ENCODE measurements at regions not wholly inside any gene's neighbourhood (a gene's known extent, or its start where the extent isn't known, plus 50 kb on each side); places are given as distances from the start of the nearest gene placed in this dataset.

- Mint-ChIP-seq H3K27me3 (ENCODE audit: unreplicated experiment) (no peaks in the 10 kb centered on the region), H3K9me3 (ENCODE audit: unreplicated experiment) (no peaks in the 10 kb centered on the region)
- TF ChIP-seq CTCF (IDR thresholded peaks at IDR 0.05) = no peak
Measured at GRCh38 chr9:106728860-106729259, 134.1 kb upstream of the ZNF462 start.

GRCh38 chr9:106731910-106732309 is 131.1 kb upstream of the ZNF462 start:
- H3K27ac Mint-ChIP-seq (ENCODE audit: unreplicated experiment) = no peak overlapping the region
- peaks cover 5% of the 10 kb centered on the region for H3K9me3 Mint-ChIP-seq (ENCODE audit: unreplicated experiment)
- TF ChIP-seq CTCF (IDR thresholded peaks at IDR 0.05) = no peak
- no peaks in the 10 kb centered on the region for H3K4me1 Mint-ChIP-seq (ENCODE audit: unreplicated experiment)
- H3K4me3 Mint-ChIP-seq (ENCODE audit: unreplicated experiment) = no peak overlapping the region
- no peak for DNase-seq (ENCODE audit: extremely low spot score, unreplicated experiment)
- H3K27me3 Mint-ChIP-seq (ENCODE audit: unreplicated experiment) = no peaks in the 10 kb centered on the region
- no peaks in the 10 kb centered on the region for H3K36me3 Mint-ChIP-seq (ENCODE audit: unreplicated experiment)

More at GRCh38 chr9:106728860-106729259, 134.1 kb upstream of the ZNF462 start:
- Mint-ChIP-seq H3K36me3 (ENCODE audit: unreplicated experiment) (no peaks in the 10 kb centered on the region), H3K4me1 (ENCODE audit: unreplicated experiment) (no peaks in the 10 kb centered on the region), H3K27ac (ENCODE audit: unreplicated experiment) (no peak overlapping the region), H3K4me3 (ENCODE audit: unreplicated experiment) (no peak overlapping the region)
- DNase-seq (ENCODE audit: extremely low spot score, unreplicated experiment) = no peak

GRCh38 chr9:106733828-106734380 is 129.1 kb upstream of the ZNF462 start:
- Mint-ChIP-seq H3K4me3 (ENCODE audit: unreplicated experiment) (no peak overlapping the region), H3K4me1 (ENCODE audit: unreplicated experiment) (peaks cover 6% of the 10 kb centered on the region), H3K27ac (ENCODE audit: unreplicated experiment) (no peak overlapping the region), H3K9me3 (ENCODE audit: unreplicated experiment) (peaks cover 5% of the 10 kb centered on the region), H3K27me3 (ENCODE audit: unreplicated experiment) (no peaks in the 10 kb centered on the region), H3K36me3 (ENCODE audit: unreplicated experiment) (no peaks in the 10 kb centered on the region)
- TF ChIP-seq CTCF (IDR thresholded peaks at IDR 0.05) = no peak
- no peak for DNase-seq (ENCODE audit: extremely low spot score, unreplicated experiment)

- Mint-ChIP-seq H3K4me1 (ENCODE audit: unreplicated experiment) (peaks cover 6% of the 10 kb centered on the region), H3K36me3 (ENCODE audit: unreplicated experiment) (no peaks in the 10 kb centered on the region), H3K27ac (ENCODE audit: unreplicated experiment) (no peak overlapping the region), H3K4me3 (ENCODE audit: unreplicated experiment) (no peak overlapping the region), H3K27me3 (ENCODE audit: unreplicated experiment) (no peaks in the 10 kb centered on the region), H3K9me3 (ENCODE audit: unreplicated experiment) (peaks cover 5% of the 10 kb centered on the region)
- no peak for TF ChIP-seq CTCF (IDR thresholded peaks at IDR 0.05)
- no peak for DNase-seq (ENCODE audit: extremely low spot score, unreplicated experiment)
Measured at GRCh38 chr9:106737516-106737915, 125.5 kb upstream of the ZNF462 start.

GRCh38 chr9:106738109-106738508 is 124.9 kb upstream of the ZNF462 start:
- Mint-ChIP-seq H3K36me3 (ENCODE audit: unreplicated experiment) (no peaks in the 10 kb centered on the region), H3K27me3 (ENCODE audit: unreplicated experiment) (no peaks in the 10 kb centered on the region), H3K4me1 (ENCODE audit: unreplicated experiment) (peaks cover 6% of the 10 kb centered on the region), H3K9me3 (ENCODE audit: unreplicated experiment) (peaks cover 5% of the 10 kb centered on the region), H3K27ac (ENCODE audit: unreplicated experiment) (no peak overlapping the region), H3K4me3 (ENCODE audit: unreplicated experiment) (no peak overlapping the region)
- no peak for TF ChIP-seq CTCF (IDR thresholded peaks at IDR 0.05)
- no peak for DNase-seq (ENCODE audit: extremely low spot score, unreplicated experiment)

Measured in osteocyte (in vitro differentiated cells).